Neural cell (in vitro differentiated cells): ENCODE measurements at regions not wholly inside any gene's neighbourhood (a gene's known extent, or its start where the extent isn't known, plus 50 kb on each side); places are given as distances from the start of the nearest gene placed in this dataset.
"Not testable (repeated sequence)": the region's sequence is repeated elsewhere in the genome, so short reads cannot be mapped to it uniquely, and the experiment has no call there.

Experiments
- SMC3 ChIP-seq: fragments of 450-650 bp; conservative IDR thresholded peaks from 2 replicates; pipeline ENCODE4 v1.6.1; 2014; ENCODE audit warnings: antibody characterized with exemption, mild to moderate bottlenecking, moderate library complexity; ENCODE audit not compliant: poor library complexity
- TF ChIP-seq, protein P1 (sequence below): fragments of 450-650 bp; IDR thresholded peaks from 2 replicates; pipeline ENCODE4 v1.5.1; 2014; ENCODE audit warnings: antibody characterized with exemption, mild to moderate bottlenecking, moderate library complexity; ENCODE audit not compliant: poor library complexity, severe bottlenecking

DNA sequence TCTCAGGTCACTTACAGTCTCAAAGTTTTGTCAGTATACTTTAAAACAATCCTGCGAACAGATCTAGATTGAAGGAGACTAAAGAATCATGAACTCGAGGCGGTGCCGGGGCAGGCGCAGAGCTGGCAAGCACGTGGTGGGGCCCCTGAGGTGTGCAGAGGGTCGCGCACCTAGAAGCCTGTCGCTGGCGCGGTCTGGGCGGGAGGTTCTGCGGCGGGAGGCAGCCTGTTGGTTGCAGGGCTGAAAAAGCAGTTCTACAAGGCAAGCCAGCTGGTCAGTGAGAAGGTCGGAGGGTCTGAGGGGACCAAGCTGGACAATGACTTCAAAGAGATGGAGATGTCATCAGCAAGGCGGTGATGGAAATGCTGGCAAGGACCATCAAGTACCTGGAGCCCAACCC, 147.0 kb downstream of the GOSR1 start:
- TF ChIP-seq, protein P1, sequence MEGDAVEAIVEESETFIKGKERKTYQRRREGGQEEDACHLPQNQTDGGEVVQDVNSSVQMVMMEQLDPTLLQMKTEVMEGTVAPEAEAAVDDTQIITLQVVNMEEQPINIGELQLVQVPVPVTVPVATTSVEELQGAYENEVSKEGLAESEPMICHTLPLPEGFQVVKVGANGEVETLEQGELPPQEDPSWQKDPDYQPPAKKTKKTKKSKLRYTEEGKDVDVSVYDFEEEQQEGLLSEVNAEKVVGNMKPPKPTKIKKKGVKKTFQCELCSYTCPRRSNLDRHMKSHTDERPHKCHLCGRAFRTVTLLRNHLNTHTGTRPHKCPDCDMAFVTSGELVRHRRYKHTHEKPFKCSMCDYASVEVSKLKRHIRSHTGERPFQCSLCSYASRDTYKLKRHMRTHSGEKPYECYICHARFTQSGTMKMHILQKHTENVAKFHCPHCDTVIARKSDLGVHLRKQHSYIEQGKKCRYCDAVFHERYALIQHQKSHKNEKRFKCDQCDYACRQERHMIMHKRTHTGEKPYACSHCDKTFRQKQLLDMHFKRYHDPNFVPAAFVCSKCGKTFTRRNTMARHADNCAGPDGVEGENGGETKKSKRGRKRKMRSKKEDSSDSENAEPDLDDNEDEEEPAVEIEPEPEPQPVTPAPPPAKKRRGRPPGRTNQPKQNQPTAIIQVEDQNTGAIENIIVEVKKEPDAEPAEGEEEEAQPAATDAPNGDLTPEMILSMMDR = not testable (repeated sequence)
- TF ChIP-seq SMC3 = not testable (repeated sequence)
